ENCODE measurements at regions not wholly inside any gene's neighbourhood (a gene's known extent, or its start where the extent isn't known, plus 50 kb on each side); places are given as distances from the start of the nearest gene placed in this dataset.

- no peak for DNase-seq (ENCODE audit: low spot score)
Observed at GRCh38 chr5:2696156-2696807, 55.2 kb downstream of the IRX2 start.

GRCh38 chr5:2695200-2695891 lies 56.1 kb downstream of the IRX2 start:
- no peak for DNase-seq (ENCODE audit: low spot score)

- DNase-seq (ENCODE audit: low spot score): no peak
Observed at GRCh38 chr5:2691530-2691929, 59.9 kb downstream of the IRX2 start.

- no peak for DNase-seq (ENCODE audit: low spot score)
Observed at GRCh38 chr5:2690293-2690692, 61.2 kb downstream of the IRX2 start.

GRCh38 chr5:2688586-2688985 lies 62.9 kb downstream of the IRX2 start:
- DNase-seq (ENCODE audit: low spot score): no peak

GRCh38 chr5:2687746-2688145 lies 63.7 kb downstream of the IRX2 start:
- DNase-seq (ENCODE audit: low spot score): no peak

GRCh38 chr5:2686321-2687124 lies 65.0 kb downstream of the IRX2 start:
- DNase-seq (ENCODE audit: low spot score): no peak

GRCh38 chr5:2685651-2686272 lies 65.7 kb downstream of the IRX2 start:
- DNase-seq (ENCODE audit: low spot score): no peak

- no peak for DNase-seq (ENCODE audit: low spot score)
Observed at GRCh38 chr5:2684606-2685005, 66.9 kb downstream of the IRX2 start.

- DNase-seq (ENCODE audit: low spot score): no peak
Observed at GRCh38 chr5:2683720-2684119, 67.8 kb downstream of the IRX2 start.

- DNase-seq (ENCODE audit: low spot score): no peak
Observed at GRCh38 chr5:2681476-2681875, 70.0 kb downstream of the IRX2 start.

GRCh38 chr5:2680979-2681378 lies 70.5 kb downstream of the IRX2 start:
- no peak for DNase-seq (ENCODE audit: low spot score)

GRCh38 chr5:2677689-2678088 lies 73.8 kb downstream of the IRX2 start:
- no peak for DNase-seq (ENCODE audit: low spot score)

GRCh38 chr5:2675548-2675947 lies 75.9 kb downstream of the IRX2 start:
- DNase-seq (ENCODE audit: low spot score): no peak

GRCh38 chr5:2674456-2674855 lies 77.0 kb downstream of the IRX2 start:
- no peak for DNase-seq (ENCODE audit: low spot score)

- DNase-seq (ENCODE audit: low spot score): no peak
Observed at GRCh38 chr5:2670940-2671339, 80.5 kb downstream of the IRX2 start.

- DNase-seq (ENCODE audit: low spot score): no peak
Observed at GRCh38 chr5:2669913-2670312, 81.6 kb downstream of the IRX2 start.

GRCh38 chr5:2669259-2669658 lies 82.2 kb downstream of the IRX2 start:
- no peak for DNase-seq (ENCODE audit: low spot score)

- no peak for DNase-seq (ENCODE audit: low spot score)
Observed at GRCh38 chr5:2666081-2666480, 85.4 kb downstream of the IRX2 start.

- no peak for DNase-seq (ENCODE audit: low spot score)
Observed at GRCh38 chr5:2663489-2663888, 88.0 kb downstream of the IRX2 start.

GRCh38 chr5:2660315-2660714 lies 91.2 kb downstream of the IRX2 start:
- no peak for DNase-seq (ENCODE audit: low spot score)

- no peak for DNase-seq (ENCODE audit: low spot score)
Observed at GRCh38 chr5:2658881-2659470, 92.5 kb downstream of the IRX2 start.
